ES-I3 (cell line): ENCODE measurements at regions not wholly inside any gene's neighbourhood (a gene's known extent, or its start where the extent isn't known, plus 50 kb on each side); places are given as distances from the start of the nearest gene placed in this dataset.
"Not testable (repeated sequence)": the region's sequence is repeated elsewhere in the genome, so short reads cannot be mapped to it uniquely, and the experiment has no call there.

Source experiments
- H3K36me3 ChIP-seq: 2 replicates; pipeline ENCODE4 v1.6.1; 2013; ENCODE audit warnings: mild to moderate bottlenecking, low read length, control low read depth, moderate library complexity; ENCODE audit not compliant: insufficient read depth
- H3K4me1 ChIP-seq: 2 replicates; pipeline ENCODE4 v1.6.1; 2013; ENCODE audit warnings: mild to moderate bottlenecking, control low read depth, low read length; ENCODE audit not compliant: insufficient read depth
- H3K9ac ChIP-seq: 2 replicates; pipeline ENCODE4 v1.6.1; 2013; ENCODE audit warnings: low read depth, mild to moderate bottlenecking, low read length, moderate library complexity
- H3K9me3 ChIP-seq: 2 replicates; pipeline ENCODE4 v1.6.1; 2013; ENCODE audit warnings: mild to moderate bottlenecking, low read length, moderate library complexity; ENCODE audit not compliant: control insufficient read depth, insufficient read depth

- no peaks in the 10 kb centered on the region for H3K9me3 ChIP-seq
- H3K9ac ChIP-seq = no peak overlapping the region
- no peaks in the 10 kb centered on the region for H3K36me3 ChIP-seq
- peaks cover 10% of the 10 kb centered on the region for H3K4me1 ChIP-seq
Measured at GRCh38 chr5:106311230-106311915, 1359.4 kb downstream of the EFNA5 start.

- H3K9ac ChIP-seq = no peak overlapping the region
- H3K36me3 ChIP-seq = no peaks in the 10 kb centered on the region
- no peaks in the 10 kb centered on the region for H3K9me3 ChIP-seq
- H3K4me1 ChIP-seq = peaks cover 18% of the 10 kb centered on the region
Measured at GRCh38 chr5:106307265-106307664, 1363.5 kb downstream of the EFNA5 start.

GRCh38 chr5:106306313-106307028, 1364.3 kb downstream of the EFNA5 start:
- no peak overlapping the region for H3K9ac ChIP-seq
- H3K9me3 ChIP-seq = no peaks in the 10 kb centered on the region
- peaks cover 18% of the 10 kb centered on the region for H3K4me1 ChIP-seq
- H3K36me3 ChIP-seq = no peaks in the 10 kb centered on the region

- Histone ChIP-seq H3K36me3 (no peaks in the 10 kb centered on the region), H3K4me1 (peaks cover 18% of the 10 kb centered on the region), H3K9ac (no peak overlapping the region), H3K9me3 (no peaks in the 10 kb centered on the region)
Measured at GRCh38 chr5:106303911-106304310, 1366.8 kb downstream of the EFNA5 start.

- H3K9ac ChIP-seq = no peak overlapping the region
- H3K4me1 ChIP-seq = peaks cover 9% of the 10 kb centered on the region
- H3K9me3 ChIP-seq = no peaks in the 10 kb centered on the region
- H3K36me3 ChIP-seq = no peaks in the 10 kb centered on the region
Measured at GRCh38 chr5:106292654-106293053, 1378.1 kb downstream of the EFNA5 start.

- H3K4me1 ChIP-seq = peaks cover 9% of the 10 kb centered on the region
- H3K9ac ChIP-seq = no peak overlapping the region
- no peaks in the 10 kb centered on the region for H3K9me3 ChIP-seq
- no peaks in the 10 kb centered on the region for H3K36me3 ChIP-seq
Measured at GRCh38 chr5:106290841-106291240, 1379.9 kb downstream of the EFNA5 start.

GRCh38 chr5:106288979-106289378, 1381.8 kb downstream of the EFNA5 start:
- Histone ChIP-seq H3K9ac (no peak overlapping the region), H3K9me3 (no peaks in the 10 kb centered on the region), H3K4me1 (peaks cover 3% of the 10 kb centered on the region; the same call in 1 of the 2 replicates), H3K36me3 (no peaks in the 10 kb centered on the region)

- Histone ChIP-seq H3K4me1 (0 out of 2 replicates have a peak, but pooled peaks cover 7% of the 10 kb centered on the region), H3K36me3 (no peaks in the 10 kb centered on the region), H3K9ac (no peak overlapping the region), H3K9me3 (no peaks in the 10 kb centered on the region)
Measured at GRCh38 chr5:106277540-106278096, 1393.1 kb downstream of the EFNA5 start.

GRCh38 chr5:106269252-106269843, 1401.4 kb downstream of the EFNA5 start:
- 0 out of 2 replicates have a peak, but pooled peaks cover 4% of the 10 kb centered on the region for H3K4me1 ChIP-seq

GRCh38 chr5:106267256-106267655, 1403.5 kb downstream of the EFNA5 start:
- Histone ChIP-seq H3K36me3 (no peaks in the 10 kb centered on the region), H3K9ac (no peak overlapping the region), H3K4me1 (0 out of 2 replicates have a peak, but pooled peaks cover 4% of the 10 kb centered on the region), H3K9me3 (no peaks in the 10 kb centered on the region)

More at GRCh38 chr5:106269252-106269843, 1401.4 kb downstream of the EFNA5 start:
- H3K36me3 ChIP-seq = no peaks in the 10 kb centered on the region
- no peak overlapping the region for H3K9ac ChIP-seq
- H3K9me3 ChIP-seq = no peaks in the 10 kb centered on the region

GRCh38 chr5:106262395-106262794, 1408.3 kb downstream of the EFNA5 start:
- H3K9ac ChIP-seq = no peak overlapping the region
- H3K9me3 ChIP-seq = no peaks in the 10 kb centered on the region
- H3K4me1 ChIP-seq = peaks cover 28% of the 10 kb centered on the region
- no peaks in the 10 kb centered on the region for H3K36me3 ChIP-seq

GRCh38 chr5:106259431-106260090, 1411.2 kb downstream of the EFNA5 start:
- H3K9ac ChIP-seq, H3K9me3 ChIP-seq, H3K36me3 ChIP-seq: not testable (repeated sequence)

GRCh38 chr5:106258591-106259125, 1412.1 kb downstream of the EFNA5 start:
- Histone ChIP-seq H3K9me3 (no peaks in the 10 kb centered on the region; the same call in 1 of the 2 replicates), H3K9ac (no peak overlapping the region), H3K36me3 (no peaks in the 10 kb centered on the region), H3K4me1 (peaks cover 32% of the 10 kb centered on the region)

More at GRCh38 chr5:106259431-106260090, 1411.2 kb downstream of the EFNA5 start:
- peaks cover 32% of the 10 kb centered on the region for H3K4me1 ChIP-seq

GRCh38 chr5:106254784-106255183, 1416.0 kb downstream of the EFNA5 start:
- no peaks in the 10 kb centered on the region; the same call in 1 of the 2 replicates for H3K9me3 ChIP-seq
- H3K36me3 ChIP-seq = no peaks in the 10 kb centered on the region
- H3K9ac ChIP-seq = peak overlapping the region; percentile 21; the same call in 1 of the 2 replicates
- H3K4me1 ChIP-seq = peaks cover 21% of the 10 kb centered on the region
